Adrenal gland (tissue), 9 donors: ENCODE measurements at regions not wholly inside any gene's neighbourhood (a gene's known extent, or its start where the extent isn't known, plus 50 kb on each side); places are given as distances from the start of the nearest gene placed in this dataset.

Experiments used
- DNase-seq, 7 donors: peaks; one replicate each; pipeline ENCODE4 v3.0.0-alpha.2; 2019 to 2020
- H3K27ac ChIP-seq, 5 donors: fragments of 200-600 bp; sonication (generic) in 4 of 5; 1 replicate in 3 of 5; 2 replicates in 2 of 5; pipeline versions ENCODE4 v1.5.1 to v1.8.0; 2016 to 2020; ENCODE audit warnings: mild to moderate bottlenecking in 1 of 5
- H3K27me3 ChIP-seq: fragments of 200-600 bp; 2 replicates; pipeline ENCODE4 v1.8.0; 2021
- H3K36me3 ChIP-seq, 2 donors: fragments of 200-600 bp; replicated peaks in 1 of 2; 1 replicate in 1 of 2; 2 replicates in 1 of 2; pipeline versions ENCODE4 v1.5.1 to v1.8.0; 2018 to 2022
- H3K4me1 ChIP-seq, 2 donors: fragments of 200-600 bp; replicated peaks in 1 of 2; 1 replicate in 1 of 2; 2 replicates in 1 of 2; pipeline versions ENCODE4 v1.5.1 to v1.8.0; 2018 to 2021
- H3K4me3 ChIP-seq, 4 donors: fragments of 200-600 bp; sonication (generic) in 3 of 4; one replicate each; pipeline ENCODE4 v1.5.1; 2016 to 2018
- H3K9me3 ChIP-seq, 3 donors: fragments of 200-600 bp; sonication (generic) in 1 of 3; replicated peaks in 1 of 3; 1 replicate in 2 of 3; 2 replicates in 1 of 3; pipeline versions ENCODE4 v1.5.1 to v1.8.0; 2016 to 2021
- CTCF ChIP-seq, 6 experiments: fragments of 450-650 bp in 4 of 6; fragments of 200-600 bp in 2 of 6; sonication (generic) in 1 of 6; IDR thresholded peaks; 1 replicate in 5 of 6; 2 replicates in 1 of 6; pipeline versions ENCODE4 v1.5.1 to v1.8.0; 2016 to 2021; ENCODE audit warnings: antibody characterized with exemption in 6 of 6, mild to moderate bottlenecking in 2 of 6, moderate library complexity in 1 of 6
- POLR2A ChIP-seq, 2 donors: fragments of 450-650 bp; IDR thresholded peaks; one replicate each; pipeline ENCODE4 v1.6.1; 2017; ENCODE audit warnings: antibody characterized with exemption in 2 of 2, mild to moderate bottlenecking in 2 of 2, moderate library complexity in 1 of 2
- WGBS, 4 donors: extraction: QIAGEN DNeasy Blood & Tissue Kit in 2 of 4; methylation state at CpG; one replicate each; pipeline versions ENCODE4 v1.1.5 to v1.1.7; 2013 to 2017; 5-methylcytosine and 5-hydroxymethylcytosine counted together
- intact Hi-C, 2 donors: fragments of 100-400 bp; cut with DNase I; formaldehyde crosslinking; loops; one replicate each; pipeline versions ENCODE4 v1.14.1 to v1.15.0; 2022 to 2023
- donor health status: healthy with polysubstance abuse.
- donor health status: Bipolar disorder and iron deficiency.
- donor health status: DM: yes; HTN: yes; CAD: no.
- donor health status: DM: no; HTN: no; CAD: no.
- donor health status: DM: no; HTN: no; CAD: no.

GRCh38 chr18:67651438-67651837, 134.9 kb upstream of the DSEL start:
- TF ChIP-seq POLR2A (IDR thresholded peaks at IDR 0.05), result no peak
- Histone ChIP-seq H3K9me3 (no peaks in the 10 kb centered on the region), H3K27me3 (no peaks in the 10 kb centered on the region), H3K27ac (no peak overlapping the region), H3K36me3 (no peaks in the 10 kb centered on the region), H3K4me1 (no peaks in the 10 kb centered on the region), H3K4me3 (no peak overlapping the region)
- no peak for DNase-seq
- WGBS, 4 donors, result 56 to 60% (median 58%) methylated on average over 2 to 4 of the region's 4 CpGs
- intact Hi-C loops, result no loop called here

DNA sequence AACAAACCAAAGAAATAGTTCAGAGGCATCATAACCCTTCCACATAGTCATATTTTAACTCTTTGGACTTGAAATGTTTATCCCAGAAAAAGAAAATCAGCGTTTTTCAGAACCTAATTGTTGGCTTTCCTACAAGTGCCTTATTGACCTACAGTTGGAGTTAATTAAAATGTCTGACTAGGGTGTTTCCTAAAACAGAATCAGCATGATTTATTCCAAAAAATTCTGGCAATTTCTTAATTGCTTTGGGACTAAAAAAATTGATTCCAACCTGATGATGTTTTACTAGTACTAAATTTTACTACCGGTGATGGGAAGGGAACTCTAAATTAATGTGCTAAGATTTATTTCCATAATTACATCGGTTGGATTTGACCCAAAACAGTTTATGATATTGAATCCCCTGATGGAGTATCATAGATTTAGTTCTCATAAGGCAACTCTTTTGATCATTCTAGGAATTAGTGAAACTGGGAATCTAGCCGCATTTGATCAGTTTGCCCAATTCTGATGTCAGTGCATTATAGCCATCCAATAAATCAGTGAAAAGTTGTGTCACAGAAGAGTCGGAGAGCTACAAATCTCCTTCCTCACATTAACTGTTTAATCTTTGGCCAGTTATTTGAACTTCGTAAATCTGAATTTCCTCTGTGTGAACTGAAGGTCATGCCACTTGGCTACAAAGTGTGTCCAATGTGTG, 134.3 kb upstream of the DSEL start:
- intact Hi-C loops, result no loop called here
- no peak for TF ChIP-seq POLR2A (IDR thresholded peaks at IDR 0.05)
- no peak for TF ChIP-seq CTCF (IDR thresholded peaks at IDR 0.05)
- 56 to 61% (median 59%) methylated on average over 6 of the region's 6 CpGs for WGBS, 4 donors
- Histone ChIP-seq H3K27me3 (no peaks in the 10 kb centered on the region), H3K9me3 (no peaks in the 10 kb centered on the region), H3K36me3 (no peaks in the 10 kb centered on the region), H3K27ac (no peak overlapping the region), H3K4me3 (no peak overlapping the region), H3K4me1 (no peaks in the 10 kb centered on the region)
- DNase-seq, result no peak

DNA sequence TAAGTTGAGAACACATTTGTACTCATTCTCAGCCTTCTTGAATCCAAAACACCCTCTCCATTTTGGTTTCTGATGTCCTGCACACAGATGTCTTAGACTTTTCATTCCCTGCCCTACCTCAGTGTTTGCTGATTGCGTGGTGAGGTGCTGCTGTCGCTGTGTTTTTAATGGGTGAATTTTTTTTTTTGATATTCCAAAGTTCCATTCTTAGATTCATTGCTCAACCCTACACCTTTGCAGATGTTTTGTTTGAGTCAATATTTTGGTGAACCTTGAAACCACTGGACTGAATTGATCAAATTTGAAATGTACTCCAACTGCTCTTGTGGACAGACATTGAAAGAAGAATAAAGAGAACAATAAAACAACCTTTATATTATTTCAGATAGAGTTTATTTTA, 130.4 kb upstream of the DSEL start:
- no peak overlapping the region for H3K27ac ChIP-seq

GRCh38 chr18:67644226-67644625, 127.7 kb upstream of the DSEL start:
- H3K27ac ChIP-seq, result no peak overlapping the region
- H3K4me1 ChIP-seq, result no peaks in the 10 kb centered on the region
- intact Hi-C loops, result no loop called here
- no peak overlapping the region for H3K4me3 ChIP-seq
- no peaks in the 10 kb centered on the region for H3K9me3 ChIP-seq
- no peak for TF ChIP-seq POLR2A (IDR thresholded peaks at IDR 0.05)
- no peak for TF ChIP-seq CTCF (IDR thresholded peaks at IDR 0.05)
- H3K27me3 ChIP-seq, result no peaks in the 10 kb centered on the region
- H3K36me3 ChIP-seq, result no peaks in the 10 kb centered on the region
- DNase-seq, result no peak
- 91 to 96% (median 94%) methylated on average over 2 of the region's 2 CpGs for WGBS, 4 donors

More for the DNA sequence above, 130.4 kb upstream of the DSEL start:
- Histone ChIP-seq H3K4me3 (no peak overlapping the region), H3K27me3 (no peaks in the 10 kb centered on the region), H3K4me1 (no peaks in the 10 kb centered on the region), H3K9me3 (no peaks in the 10 kb centered on the region), H3K36me3 (no peaks in the 10 kb centered on the region)
- TF ChIP-seq CTCF (IDR thresholded peaks at IDR 0.05) (no peak), POLR2A (IDR thresholded peaks at IDR 0.05) (no peak)
- 94 to 99% (median 95%) methylated on average over 2 of the region's 2 CpGs for WGBS, 4 donors
- DNase-seq, result no peak
- intact Hi-C loops, result no loop called here

- no peaks in the 10 kb centered on the region for H3K36me3 ChIP-seq
- whole genome bisulfite sequencing, 4 donors, result 65 to 84% (median 71%) methylated on average over 2 of the region's 2 CpGs
- no peak overlapping the region for H3K4me3 ChIP-seq
- no peaks in the 10 kb centered on the region for H3K4me1 ChIP-seq
- H3K27me3 ChIP-seq, result no peaks in the 10 kb centered on the region
- no peaks in the 10 kb centered on the region for H3K9me3 ChIP-seq
- H3K27ac ChIP-seq, result no peak overlapping the region
- no peak for DNase-seq
- TF ChIP-seq CTCF (IDR thresholded peaks at IDR 0.05), result no peak
- TF ChIP-seq POLR2A (IDR thresholded peaks at IDR 0.05), result no peak
- intact Hi-C loops, result no loop called here
These were observed 123.4 kb upstream of the DSEL start for GRCh38 chr18:67639872-67640271.
